ENCODE measurements at regions not wholly inside any gene's neighbourhood (a gene's known extent, or its start where the extent isn't known, plus 50 kb on each side); places are given as distances from the start of the nearest gene placed in this dataset.

- Histone ChIP-seq H3K27me3 (ENCODE audit: low read length) (no peaks in the 10 kb centered on the region), H3K4me3 (ENCODE audit: insufficient read depth, low read length, poor library complexity, severe bottlenecking) (no peak overlapping the region), H2AFZ (ENCODE audit: low read depth, low read length, severe bottlenecking) (no peak overlapping the region), H3F3A (ENCODE audit: insufficient read depth) (no peaks in the 10 kb centered on the region), H3K9me3 (ENCODE audit: insufficient read depth, low read length) (no peaks in the 10 kb centered on the region), H3K79me2 (ENCODE audit: insufficient read depth, low read length) (no peaks in the 10 kb centered on the region), H4K20me1 (ENCODE audit: low read depth, low read length) (no peaks in the 10 kb centered on the region), H3K9me2 (replicated peaks; ENCODE audit: insufficient read depth, low read length) (no peaks in the 10 kb centered on the region; the same call in 1 of the 2 replicates), H3K4me2 (ENCODE audit: low read depth, low read length, poor library complexity, severe bottlenecking) (no peak overlapping the region), H3K36me3 (ENCODE audit: low read length) (no peaks in the 10 kb centered on the region), H3K27ac (ENCODE audit: low read depth, low read length) (no peak overlapping the region), H3K9ac (ENCODE audit: low read length) (no peak overlapping the region)
- no peak for TF ChIP-seq EZH2phosphoT487 (conservative IDR thresholded peaks at IDR 0.05; ENCODE audit: low read length)
- TF ChIP-seq, protein P1, sequence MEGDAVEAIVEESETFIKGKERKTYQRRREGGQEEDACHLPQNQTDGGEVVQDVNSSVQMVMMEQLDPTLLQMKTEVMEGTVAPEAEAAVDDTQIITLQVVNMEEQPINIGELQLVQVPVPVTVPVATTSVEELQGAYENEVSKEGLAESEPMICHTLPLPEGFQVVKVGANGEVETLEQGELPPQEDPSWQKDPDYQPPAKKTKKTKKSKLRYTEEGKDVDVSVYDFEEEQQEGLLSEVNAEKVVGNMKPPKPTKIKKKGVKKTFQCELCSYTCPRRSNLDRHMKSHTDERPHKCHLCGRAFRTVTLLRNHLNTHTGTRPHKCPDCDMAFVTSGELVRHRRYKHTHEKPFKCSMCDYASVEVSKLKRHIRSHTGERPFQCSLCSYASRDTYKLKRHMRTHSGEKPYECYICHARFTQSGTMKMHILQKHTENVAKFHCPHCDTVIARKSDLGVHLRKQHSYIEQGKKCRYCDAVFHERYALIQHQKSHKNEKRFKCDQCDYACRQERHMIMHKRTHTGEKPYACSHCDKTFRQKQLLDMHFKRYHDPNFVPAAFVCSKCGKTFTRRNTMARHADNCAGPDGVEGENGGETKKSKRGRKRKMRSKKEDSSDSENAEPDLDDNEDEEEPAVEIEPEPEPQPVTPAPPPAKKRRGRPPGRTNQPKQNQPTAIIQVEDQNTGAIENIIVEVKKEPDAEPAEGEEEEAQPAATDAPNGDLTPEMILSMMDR (IDR thresholded peaks at IDR 0.05; ENCODE audit: insufficient read depth, low read length, poor library complexity, severe bottlenecking) = no peak
These were observed 50.9 kb upstream of the SPRED1 start for GRCh38 chr15:38201714-38202113.

DNA sequence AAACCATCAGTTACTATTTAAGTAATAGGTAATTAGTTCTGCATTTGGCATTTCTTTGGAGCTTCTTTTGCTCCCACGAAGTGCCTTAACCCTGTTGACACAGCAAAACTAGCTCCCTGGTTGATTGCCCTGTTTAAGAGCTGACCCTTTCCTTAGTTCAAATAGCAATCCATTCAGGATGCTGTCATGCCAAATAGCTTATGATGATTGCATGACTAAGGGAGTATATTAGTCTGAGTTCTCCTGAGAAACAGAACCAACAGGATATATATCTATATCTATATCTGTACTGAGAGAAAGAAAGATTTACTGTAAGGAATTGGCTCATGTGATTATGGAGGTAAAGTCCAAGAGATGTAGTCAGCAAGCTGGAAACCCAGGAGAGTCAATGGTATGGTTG lies 50.3 kb upstream of the SPRED1 start:
- H3K36me3 ChIP-seq (ENCODE audit: low read length) = no peaks in the 10 kb centered on the region
- TF ChIP-seq, protein P1 (IDR thresholded peaks at IDR 0.05; ENCODE audit: insufficient read depth, low read length, poor library complexity, severe bottlenecking) = no peak
- TF ChIP-seq EZH2phosphoT487 (conservative IDR thresholded peaks at IDR 0.05; ENCODE audit: low read length) = no peak
- H3K9me2 ChIP-seq (replicated peaks; ENCODE audit: insufficient read depth, low read length) = no peaks in the 10 kb centered on the region; the same call in 1 of the 2 replicates
- no peak overlapping the region for H3K4me2 ChIP-seq (ENCODE audit: low read depth, low read length, poor library complexity, severe bottlenecking)
- no peak overlapping the region for H3K27ac ChIP-seq (ENCODE audit: low read depth, low read length)
- no peak overlapping the region for H2AFZ ChIP-seq (ENCODE audit: low read depth, low read length, severe bottlenecking)
- H3K9me3 ChIP-seq (ENCODE audit: insufficient read depth, low read length) = no peaks in the 10 kb centered on the region
- H3K4me3 ChIP-seq (ENCODE audit: insufficient read depth, low read length, poor library complexity, severe bottlenecking) = no peak overlapping the region
- no peak overlapping the region for H3K9ac ChIP-seq (ENCODE audit: low read length)
- no peaks in the 10 kb centered on the region for H3K79me2 ChIP-seq (ENCODE audit: insufficient read depth, low read length)
- H3K27me3 ChIP-seq (ENCODE audit: low read length) = no peaks in the 10 kb centered on the region
- no peaks in the 10 kb centered on the region for H3F3A ChIP-seq (ENCODE audit: insufficient read depth)
- no peaks in the 10 kb centered on the region for H4K20me1 ChIP-seq (ENCODE audit: low read depth, low read length)
